ENCODE measurements at regions not wholly inside any gene's neighbourhood (a gene's known extent, or its start where the extent isn't known, plus 50 kb on each side); places are given as distances from the start of the nearest gene placed in this dataset.

DNA sequence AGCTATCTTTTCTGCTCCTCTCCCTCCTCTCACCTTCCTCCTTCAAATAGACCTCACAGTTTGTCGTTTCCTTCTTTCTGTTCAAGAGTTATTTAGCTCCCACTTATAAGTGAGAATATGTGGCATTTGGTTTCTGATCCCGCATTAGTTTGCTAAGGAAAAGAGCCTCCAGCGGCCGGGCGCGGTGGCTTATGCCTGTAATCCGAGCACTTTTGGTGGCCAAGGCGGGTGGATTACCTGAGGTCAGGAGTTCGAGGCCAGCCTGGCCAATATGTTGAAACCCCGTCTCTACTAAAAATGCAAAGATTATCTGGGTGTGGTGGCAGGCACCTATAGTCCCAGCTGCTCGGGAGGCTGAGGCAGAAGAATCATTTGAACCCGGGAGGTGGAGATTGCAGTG lies 2101.6 kb downstream of the MAT2B start:
- Mint-ChIP-seq H3K27me3 (ENCODE audit: low read depth) (no peaks in the 10 kb centered on the region), H3K27ac (no peak overlapping the region), H3K9me3 (peaks cover 14% of the 10 kb centered on the region), H3K4me3 (no peak overlapping the region), H3K36me3 (ENCODE audit: low read depth) (no peaks in the 10 kb centered on the region), H3K4me1 (ENCODE audit: low read depth) (no peaks in the 10 kb centered on the region)
- no peak for DNase-seq (ENCODE audit: low spot score)

DNA sequence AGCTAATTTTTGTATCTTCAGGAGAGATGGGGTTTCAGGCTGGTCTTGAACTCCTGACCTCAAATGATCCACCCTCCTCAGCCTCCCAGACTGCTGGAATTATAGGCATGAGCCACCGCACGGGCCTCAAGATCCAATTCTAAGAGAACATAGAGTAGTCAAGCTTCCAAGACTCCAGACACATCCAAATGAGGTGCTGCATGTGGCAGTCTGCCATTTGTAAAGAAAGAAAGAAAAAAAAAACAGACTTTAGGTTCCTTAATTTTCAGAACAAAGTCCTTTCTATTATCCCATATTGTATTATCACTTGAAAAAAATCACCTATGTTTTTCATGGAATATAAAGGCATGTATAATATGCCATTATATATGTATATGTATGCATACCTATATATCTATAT lies 2104.5 kb downstream of the MAT2B start:
- no peaks in the 10 kb centered on the region for H3K4me1 Mint-ChIP-seq (ENCODE audit: low read depth)
- DNase-seq (ENCODE audit: low spot score) = no peak
- H3K27ac Mint-ChIP-seq = no peak overlapping the region
- no peak overlapping the region for H3K4me3 Mint-ChIP-seq
- no peaks in the 10 kb centered on the region for H3K36me3 Mint-ChIP-seq (ENCODE audit: low read depth)
- H3K27me3 Mint-ChIP-seq (ENCODE audit: low read depth) = no peaks in the 10 kb centered on the region
- H3K9me3 Mint-ChIP-seq = peaks cover 8% of the 10 kb centered on the region

DNA sequence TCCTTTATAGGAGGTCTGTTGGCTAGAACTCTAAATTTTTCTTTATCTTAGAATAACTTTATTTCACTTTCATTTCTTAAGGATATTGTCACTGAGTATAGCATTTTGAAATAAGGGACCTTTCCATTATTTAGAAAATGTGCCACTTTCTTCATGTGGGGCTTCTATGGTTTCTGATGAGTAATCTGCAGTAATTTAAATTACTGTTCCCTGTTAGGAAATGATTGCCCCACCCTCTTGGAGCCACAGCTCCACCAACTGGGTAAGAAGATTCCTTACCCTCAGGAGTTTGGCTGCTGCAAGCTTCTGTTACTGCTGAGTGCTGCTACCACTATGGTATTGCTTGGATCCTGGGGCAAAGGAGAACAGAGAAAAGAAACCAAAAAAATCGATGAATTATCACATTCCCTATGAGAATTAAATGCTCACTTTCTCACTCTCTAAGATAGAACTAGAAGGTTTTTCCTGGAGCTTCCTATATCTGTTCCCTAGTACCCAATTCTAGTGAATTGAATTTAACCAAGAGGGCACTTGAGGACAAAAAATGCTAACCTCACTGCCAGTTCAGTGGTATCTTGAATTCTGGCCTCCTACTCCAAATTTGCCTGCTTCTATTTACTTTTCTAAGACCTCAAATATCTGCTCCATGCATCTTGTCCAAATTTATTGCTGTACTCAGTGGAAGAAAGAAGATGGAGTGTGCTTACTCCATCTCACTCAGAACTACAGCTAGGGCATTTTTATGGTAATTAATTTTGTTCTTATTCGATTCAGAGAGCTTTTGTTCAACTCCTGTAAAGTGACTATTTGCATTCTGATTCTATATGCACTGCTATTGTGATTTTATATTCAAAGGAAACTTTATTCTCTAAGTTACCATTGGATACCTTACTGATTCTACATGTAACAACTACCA lies 2111.3 kb downstream of the MAT2B start:
- Mint-ChIP-seq H3K27ac (no peak overlapping the region), H3K4me1 (ENCODE audit: low read depth) (no peaks in the 10 kb centered on the region), H3K9me3 (peaks cover 9% of the 10 kb centered on the region), H3K27me3 (ENCODE audit: low read depth) (no peaks in the 10 kb centered on the region), H3K36me3 (ENCODE audit: low read depth) (no peaks in the 10 kb centered on the region), H3K4me3 (no peak overlapping the region)
- no peak for DNase-seq (ENCODE audit: low spot score)

DNA sequence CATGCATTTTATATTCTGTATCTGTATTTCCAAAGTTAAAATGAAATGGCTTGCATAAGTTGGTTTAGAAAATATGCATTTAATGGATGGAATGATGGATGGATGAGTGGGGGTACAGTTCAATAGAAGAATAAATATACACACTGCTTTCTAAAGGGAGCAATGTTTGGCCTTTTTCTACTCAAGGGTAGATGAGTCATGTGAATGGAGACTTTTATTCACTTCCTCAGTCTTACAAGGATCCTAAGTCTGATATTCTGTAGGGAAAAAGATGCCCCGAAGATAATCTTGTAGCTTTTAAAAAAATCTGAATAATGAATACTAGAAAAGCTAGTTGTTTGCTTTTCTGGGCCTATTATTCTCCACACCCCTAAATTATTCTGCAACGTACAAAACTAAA lies 2112.1 kb downstream of the MAT2B start:
- H3K27ac Mint-ChIP-seq = no peak overlapping the region
- no peaks in the 10 kb centered on the region for H3K36me3 Mint-ChIP-seq (ENCODE audit: low read depth)
- no peaks in the 10 kb centered on the region for H3K27me3 Mint-ChIP-seq (ENCODE audit: low read depth)
- H3K4me1 Mint-ChIP-seq (ENCODE audit: low read depth) = no peaks in the 10 kb centered on the region
- no peak overlapping the region for H3K4me3 Mint-ChIP-seq
- H3K9me3 Mint-ChIP-seq = peaks cover 9% of the 10 kb centered on the region
- no peak for DNase-seq (ENCODE audit: low spot score)

DNA sequence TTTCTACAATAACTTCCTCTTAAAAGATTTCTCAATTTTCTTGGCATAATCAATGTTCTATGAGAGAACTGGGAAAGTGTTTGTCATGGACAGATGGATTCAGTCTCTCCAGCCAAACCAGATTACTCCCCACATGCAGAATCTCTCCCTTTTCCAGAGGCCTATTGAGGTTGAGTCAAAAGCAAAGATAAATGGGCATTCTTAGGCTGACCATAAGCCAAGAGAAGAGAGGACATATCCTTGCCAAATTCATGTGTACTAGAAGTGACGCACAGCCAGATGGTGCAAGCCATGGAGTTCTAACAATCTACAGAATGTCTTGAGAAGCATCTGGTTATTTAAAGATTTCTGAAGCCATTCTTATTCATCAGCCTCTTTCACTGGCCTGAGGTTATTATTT lies 2115.0 kb downstream of the MAT2B start:
- Mint-ChIP-seq H3K27ac (no peak overlapping the region), H3K27me3 (ENCODE audit: low read depth) (no peaks in the 10 kb centered on the region), H3K4me3 (no peak overlapping the region), H3K36me3 (ENCODE audit: low read depth) (no peaks in the 10 kb centered on the region), H3K4me1 (ENCODE audit: low read depth) (no peaks in the 10 kb centered on the region), H3K9me3 (peaks cover 14% of the 10 kb centered on the region)
- no peak for DNase-seq (ENCODE audit: low spot score)

DNA sequence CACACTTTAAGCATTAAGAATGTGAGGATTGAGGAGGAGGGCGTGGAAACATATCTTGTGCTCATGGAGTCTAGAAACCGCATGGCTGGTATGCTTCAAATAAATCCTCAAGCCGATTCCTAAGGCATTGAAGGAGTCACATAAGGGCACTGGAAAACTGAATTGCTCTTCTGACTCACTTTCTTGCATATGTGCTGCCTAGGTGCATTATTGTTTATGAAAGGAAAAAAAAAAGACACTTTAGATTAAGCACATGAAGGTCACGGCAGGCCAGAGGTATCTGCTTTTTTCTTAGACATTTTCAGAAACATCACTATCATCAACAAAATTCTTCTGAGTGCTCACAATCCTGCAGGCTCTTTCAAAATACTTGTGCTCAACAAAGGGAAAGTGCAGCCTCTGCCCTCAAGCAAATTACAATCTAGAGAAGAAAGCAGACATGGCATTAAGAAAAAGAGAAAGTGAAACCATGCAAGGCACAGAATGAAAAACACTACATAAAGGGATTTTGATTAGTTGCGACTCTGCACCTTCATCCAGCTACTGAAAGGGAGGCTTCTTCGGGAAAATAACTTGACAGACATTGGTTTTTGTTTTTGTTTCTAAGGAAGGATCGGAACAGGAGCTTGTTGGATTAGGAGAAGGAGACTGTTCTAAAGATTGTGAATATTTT lies 2117.6 kb downstream of the MAT2B start:
- Mint-ChIP-seq H3K27me3 (ENCODE audit: low read depth) (no peaks in the 10 kb centered on the region), H3K4me1 (ENCODE audit: low read depth) (no peaks in the 10 kb centered on the region), H3K4me3 (peak overlapping the region; percentile 12), H3K36me3 (ENCODE audit: low read depth) (no peaks in the 10 kb centered on the region), H3K27ac (no peak overlapping the region), H3K9me3 (peaks cover 8% of the 10 kb centered on the region)
- no peak for DNase-seq (ENCODE audit: low spot score)

DNA sequence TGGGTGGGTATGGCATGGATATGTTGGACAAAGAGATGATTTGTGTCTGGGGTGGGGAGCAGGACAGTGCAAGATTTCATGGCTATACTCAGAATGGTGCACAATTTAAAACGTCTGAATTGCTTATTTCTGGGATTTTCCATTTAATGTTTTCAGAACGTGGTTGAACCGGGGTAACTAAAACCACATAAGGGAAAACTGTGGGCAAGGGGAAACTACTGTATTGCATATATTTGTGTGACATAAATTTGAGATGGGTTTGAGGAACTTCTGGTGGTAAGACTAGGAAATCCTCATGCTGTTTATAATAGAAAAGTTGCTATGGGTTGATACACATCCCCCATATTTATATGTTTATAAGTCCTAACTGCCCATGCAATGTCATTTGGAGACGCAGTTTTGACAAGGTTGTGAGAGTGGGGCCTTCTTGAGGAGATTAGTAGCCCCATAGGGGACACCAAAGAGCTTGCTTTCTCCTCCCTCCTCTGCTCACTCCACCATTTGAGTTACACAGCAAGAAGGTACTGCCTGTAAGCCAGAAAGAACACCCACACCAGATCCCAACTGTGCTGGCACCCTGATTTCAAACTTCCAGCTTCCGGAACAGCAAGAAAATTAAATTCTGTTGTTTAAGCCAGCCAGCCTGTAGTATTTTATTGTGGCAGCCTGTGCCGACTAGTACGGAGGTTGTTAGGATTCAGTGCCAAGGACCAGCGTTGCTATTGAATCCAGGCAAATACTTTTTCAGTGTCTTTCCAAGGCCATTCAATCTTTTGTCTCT lies 2118.9 kb downstream of the MAT2B start:
- Mint-ChIP-seq H3K27ac (no peak overlapping the region), H3K9me3 (peaks cover 8% of the 10 kb centered on the region), H3K36me3 (ENCODE audit: low read depth) (no peaks in the 10 kb centered on the region), H3K4me1 (ENCODE audit: low read depth) (no peaks in the 10 kb centered on the region), H3K27me3 (ENCODE audit: low read depth) (no peaks in the 10 kb centered on the region), H3K4me3 (no peak overlapping the region)
- DNase-seq (ENCODE audit: low spot score) = no peak

DNA sequence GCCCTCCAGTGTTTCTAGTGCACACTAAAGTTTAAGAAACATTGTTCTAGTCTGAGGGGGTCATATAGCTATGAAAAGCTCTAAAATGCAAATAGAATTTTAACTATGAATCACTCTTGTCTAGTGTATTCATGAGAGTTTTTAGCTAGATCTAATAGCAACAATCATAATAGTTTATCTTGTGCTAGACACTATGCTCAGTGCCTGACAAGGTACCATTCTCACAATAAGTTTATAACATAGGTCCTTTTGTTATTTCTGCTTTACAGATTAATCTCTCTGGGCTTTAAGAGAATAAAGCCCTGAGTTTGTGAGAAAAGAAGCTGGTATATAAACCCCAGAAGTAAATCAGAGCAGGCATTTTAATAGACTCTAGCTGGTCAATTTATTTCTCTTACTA lies 2120.7 kb downstream of the MAT2B start:
- no peaks in the 10 kb centered on the region for H3K27me3 Mint-ChIP-seq (ENCODE audit: low read depth)
- H3K4me1 Mint-ChIP-seq (ENCODE audit: low read depth) = no peaks in the 10 kb centered on the region
- H3K36me3 Mint-ChIP-seq (ENCODE audit: low read depth) = no peaks in the 10 kb centered on the region
- no peak overlapping the region for H3K27ac Mint-ChIP-seq
- DNase-seq (ENCODE audit: low spot score) = no peak
- no peak overlapping the region for H3K4me3 Mint-ChIP-seq
- peaks cover 5% of the 10 kb centered on the region for H3K9me3 Mint-ChIP-seq

DNA sequence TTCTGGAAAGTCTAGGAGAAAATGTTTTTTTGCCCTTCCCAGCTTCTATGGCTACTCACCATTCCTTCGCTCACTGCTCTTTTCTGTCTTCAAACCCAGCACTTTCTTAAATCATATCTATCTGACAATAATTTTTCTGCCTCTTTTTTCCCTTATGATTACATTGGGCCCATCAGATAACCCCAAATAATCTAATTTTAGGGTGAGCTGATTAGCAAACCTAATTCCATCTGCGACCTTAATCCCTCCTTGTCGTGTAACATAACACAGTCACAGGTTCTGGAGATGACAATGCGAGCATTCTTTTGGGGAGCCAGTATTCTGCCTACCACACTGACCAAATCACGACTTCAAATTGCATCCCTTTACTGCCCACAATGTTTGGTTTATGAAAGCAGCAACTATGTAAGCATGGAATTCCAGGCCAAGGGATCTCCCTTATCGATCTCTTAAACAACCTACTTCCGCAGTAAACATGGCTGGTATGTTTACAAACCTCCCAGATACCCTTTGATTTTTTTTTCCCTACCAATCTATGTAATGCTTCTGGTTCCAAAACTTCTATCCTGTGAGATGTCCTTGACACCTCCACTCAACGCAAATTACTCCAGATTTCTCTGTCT lies 2122.2 kb downstream of the MAT2B start:
- H3K36me3 Mint-ChIP-seq (ENCODE audit: low read depth) = no peaks in the 10 kb centered on the region
- no peak overlapping the region for H3K27ac Mint-ChIP-seq
- no peaks in the 10 kb centered on the region for H3K27me3 Mint-ChIP-seq (ENCODE audit: low read depth)
- H3K9me3 Mint-ChIP-seq = peaks cover 4% of the 10 kb centered on the region
- DNase-seq (ENCODE audit: low spot score) = no peak
- no peak overlapping the region for H3K4me3 Mint-ChIP-seq
- no peaks in the 10 kb centered on the region for H3K4me1 Mint-ChIP-seq (ENCODE audit: low read depth)

DNA sequence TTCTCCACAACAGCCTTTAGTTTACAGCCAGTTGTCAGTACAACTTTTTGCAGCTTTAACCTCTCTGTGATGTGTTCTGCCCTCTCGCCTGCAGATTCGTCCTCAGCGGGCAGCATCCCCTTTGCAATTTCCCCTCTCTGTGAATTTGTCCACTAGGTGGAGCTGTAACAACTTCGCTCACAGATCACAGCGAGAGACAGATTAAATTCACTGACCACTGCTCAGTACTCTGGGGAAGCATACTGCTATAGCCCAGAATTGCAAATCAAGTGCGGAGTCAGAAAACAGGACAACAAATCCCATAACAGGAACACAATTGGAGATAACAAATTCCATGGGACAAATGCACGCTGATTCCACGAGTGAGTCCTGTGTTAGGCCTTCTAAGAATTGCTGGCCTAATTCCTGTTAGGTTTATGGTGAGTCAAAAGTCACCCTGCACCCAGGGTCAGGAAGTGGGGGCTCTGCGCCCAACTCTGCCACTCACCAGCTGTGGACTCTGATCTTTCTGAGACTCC lies 2124.9 kb downstream of the MAT2B start:
- no peaks in the 10 kb centered on the region for H3K9me3 Mint-ChIP-seq
- no peak overlapping the region for H3K4me3 Mint-ChIP-seq
- peak; percentile 4 for DNase-seq (ENCODE audit: low spot score)
- no peak overlapping the region for H3K27ac Mint-ChIP-seq
- no peaks in the 10 kb centered on the region for H3K27me3 Mint-ChIP-seq (ENCODE audit: low read depth)
- H3K4me1 Mint-ChIP-seq (ENCODE audit: low read depth) = no peaks in the 10 kb centered on the region
- no peaks in the 10 kb centered on the region for H3K36me3 Mint-ChIP-seq (ENCODE audit: low read depth)

DNA sequence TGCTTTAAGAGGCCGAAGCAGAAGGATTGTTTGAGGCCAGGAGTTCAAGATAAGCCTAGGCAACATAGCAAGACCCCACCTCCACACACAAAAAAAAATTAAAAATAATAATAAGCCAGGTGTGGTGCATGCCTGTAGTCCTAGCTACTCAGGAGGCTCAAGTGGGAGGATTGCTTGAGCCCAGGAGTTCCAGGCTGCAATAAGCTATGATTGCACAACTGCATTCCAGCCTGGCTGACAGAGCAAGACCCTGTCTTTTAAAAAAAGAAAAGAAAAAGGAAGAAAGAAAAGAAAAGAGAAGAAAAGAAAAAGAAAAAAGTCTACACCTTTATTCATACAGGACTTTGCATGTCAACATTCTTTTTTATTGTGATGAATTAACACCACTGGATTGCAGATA lies 2125.8 kb downstream of the MAT2B start:
- H3K9me3 Mint-ChIP-seq = peaks cover 3% of the 10 kb centered on the region
- no peaks in the 10 kb centered on the region for H3K36me3 Mint-ChIP-seq (ENCODE audit: low read depth)
- no peaks in the 10 kb centered on the region for H3K27me3 Mint-ChIP-seq (ENCODE audit: low read depth)
- no peak overlapping the region for H3K4me3 Mint-ChIP-seq
- no peak for DNase-seq (ENCODE audit: low spot score)
- no peak overlapping the region for H3K27ac Mint-ChIP-seq
- no peaks in the 10 kb centered on the region for H3K4me1 Mint-ChIP-seq (ENCODE audit: low read depth)

DNA sequence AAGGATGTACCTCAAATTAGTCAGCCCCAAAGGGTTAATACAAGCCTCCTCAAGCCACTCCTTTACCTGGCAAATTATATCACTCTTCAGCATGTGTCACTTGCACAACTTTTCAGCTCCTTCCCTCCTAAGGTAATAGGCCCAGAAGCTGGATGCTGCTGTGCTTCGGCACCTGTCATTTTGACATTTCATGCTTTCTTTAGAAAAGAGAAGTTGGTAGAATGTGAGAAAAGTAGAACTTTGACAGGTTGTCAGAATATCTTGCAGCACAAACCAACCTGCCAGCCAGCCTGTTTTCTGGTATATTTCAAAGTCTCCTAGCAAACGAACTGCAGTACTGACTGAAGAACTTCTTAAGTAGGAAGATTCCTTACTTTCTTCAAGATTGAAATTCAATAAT lies 2136.9 kb downstream of the MAT2B start:
- Mint-ChIP-seq H3K27me3 (ENCODE audit: low read depth) (no peaks in the 10 kb centered on the region), H3K4me1 (ENCODE audit: low read depth) (no peaks in the 10 kb centered on the region), H3K27ac (no peak overlapping the region), H3K36me3 (ENCODE audit: low read depth) (no peaks in the 10 kb centered on the region), H3K9me3 (peaks cover 20% of the 10 kb centered on the region), H3K4me3 (no peak overlapping the region)
- DNase-seq (ENCODE audit: low spot score) = no peak

DNA sequence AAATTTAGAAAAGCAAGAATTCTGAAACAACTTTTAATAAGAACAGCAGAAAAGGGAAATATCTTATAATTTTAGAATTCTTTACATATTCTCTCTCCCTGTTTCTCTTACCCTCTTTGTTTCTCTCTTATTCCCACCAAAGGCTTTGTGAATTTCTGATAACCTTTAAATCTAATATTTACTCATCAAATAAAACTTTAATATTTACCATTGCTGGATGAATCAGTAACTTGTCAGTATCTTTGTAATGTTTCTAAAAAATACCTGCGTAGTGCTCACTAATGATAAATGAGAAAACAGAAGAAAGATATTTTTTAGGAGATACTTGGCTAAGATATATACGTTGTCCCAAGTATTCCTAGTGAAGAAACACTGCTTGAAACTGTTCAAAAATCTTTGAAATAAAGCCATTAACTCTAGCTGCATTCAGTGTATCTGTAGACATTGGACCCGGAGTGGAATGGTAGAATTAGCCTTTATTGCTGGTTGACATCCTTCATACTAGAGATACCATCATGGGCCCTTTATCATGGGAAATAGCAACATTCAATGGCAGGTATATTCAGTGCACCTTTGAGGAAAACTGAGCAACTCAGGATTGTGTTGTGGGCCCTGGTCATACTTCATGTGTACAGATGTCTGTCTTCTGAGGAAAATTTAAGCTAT lies 2160.4 kb downstream of the MAT2B start:
- no peak overlapping the region for H3K4me3 Mint-ChIP-seq
- H3K36me3 Mint-ChIP-seq (ENCODE audit: low read depth) = no peaks in the 10 kb centered on the region

More for the DNA sequence above, 2160.4 kb downstream of the MAT2B start:
- H3K27me3 Mint-ChIP-seq (ENCODE audit: low read depth) = no peaks in the 10 kb centered on the region
- no peak overlapping the region for H3K27ac Mint-ChIP-seq
- peaks cover 17% of the 10 kb centered on the region for H3K9me3 Mint-ChIP-seq
- no peaks in the 10 kb centered on the region for H3K4me1 Mint-ChIP-seq (ENCODE audit: low read depth)
- no peak for DNase-seq (ENCODE audit: low spot score)
